HG03378 (cell line): ENCODE measurements at regions not wholly inside any gene's neighbourhood (a gene's known extent, or its start where the extent isn't known, plus 50 kb on each side); places are given as distances from the start of the nearest gene placed in this dataset.

ENCODE experiments used
- ATAC-seq: cut with Tn5 transposase; IDR thresholded peaks from one replicate; pipeline ENCODE4 v1.9.1; 2021; ENCODE audit warnings: mild to moderate bottlenecking, moderate library complexity; ENCODE audit not compliant: unreplicated experiment

DNA sequence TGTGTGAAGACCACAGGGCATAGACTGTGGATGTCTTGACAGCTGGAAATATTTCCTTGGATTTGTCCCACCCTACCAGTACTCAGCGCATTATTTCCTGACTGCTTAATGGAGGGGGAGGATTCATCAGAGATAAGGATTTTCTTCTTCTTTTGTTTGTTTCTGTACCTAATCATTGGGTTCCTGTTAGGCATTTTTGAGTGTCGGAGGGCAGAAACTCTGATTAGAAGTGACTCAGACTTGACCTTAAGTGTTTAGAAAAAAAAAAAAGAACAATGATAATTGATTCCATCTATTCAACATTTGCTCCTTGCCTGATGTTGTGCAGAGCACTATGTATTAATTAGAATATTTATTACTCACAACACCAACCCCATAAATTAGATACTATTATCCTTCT is 78.5 kb upstream of the SYNPR start:
- ATAC-seq, result no peak

GRCh38 chr3:63202529-63202928 is 75.6 kb upstream of the SYNPR start:
- ATAC-seq, result no peak

GRCh38 chr3:63207066-63207590 is 71.0 kb upstream of the SYNPR start:
- no peak for ATAC-seq

GRCh38 chr3:63228087-63228486 is 50.0 kb upstream of the SYNPR start:
- ATAC-seq, result no peak
